ENCODE measurements at regions not wholly inside any gene's neighbourhood (a gene's known extent, or its start where the extent isn't known, plus 50 kb on each side); places are given as distances from the start of the nearest gene placed in this dataset.

- TF ChIP-seq GATA2 (IDR thresholded peaks at IDR 0.05; ENCODE audit: low read depth, low read length): no peak
- no peak for TF ChIP-seq GATA3 (IDR thresholded peaks at IDR 0.05; ENCODE audit: low read depth, low read length)
These were observed 739.4 kb downstream of the EFNB2 start for GRCh38 chr13:105796081-105796480.

- TF ChIP-seq GATA3 (IDR thresholded peaks at IDR 0.05; ENCODE audit: low read depth, low read length) (no peak), GATA2 (IDR thresholded peaks at IDR 0.05; ENCODE audit: low read depth, low read length) (no peak)
These were observed 744.5 kb downstream of the EFNB2 start for GRCh38 chr13:105790923-105791322.

GRCh38 chr13:105788530-105788929 lies 746.9 kb downstream of the EFNB2 start:
- no peak for TF ChIP-seq GATA3 (IDR thresholded peaks at IDR 0.05; ENCODE audit: low read depth, low read length)
- no peak for TF ChIP-seq GATA2 (IDR thresholded peaks at IDR 0.05; ENCODE audit: low read depth, low read length)

GRCh38 chr13:105787632-105788031 lies 747.8 kb downstream of the EFNB2 start:
- no peak for TF ChIP-seq GATA2 (IDR thresholded peaks at IDR 0.05; ENCODE audit: low read depth, low read length)
- TF ChIP-seq GATA3 (IDR thresholded peaks at IDR 0.05; ENCODE audit: low read depth, low read length): no peak

- TF ChIP-seq GATA2 (IDR thresholded peaks at IDR 0.05; ENCODE audit: low read depth, low read length) (no peak), GATA3 (IDR thresholded peaks at IDR 0.05; ENCODE audit: low read depth, low read length) (no peak)
These were observed 750.0 kb downstream of the EFNB2 start for GRCh38 chr13:105785436-105785835.

GRCh38 chr13:105783261-105783660 lies 752.2 kb downstream of the EFNB2 start:
- TF ChIP-seq GATA3 (IDR thresholded peaks at IDR 0.05; ENCODE audit: low read depth, low read length): no peak
- TF ChIP-seq GATA2 (IDR thresholded peaks at IDR 0.05; ENCODE audit: low read depth, low read length): no peak

- TF ChIP-seq GATA2 (IDR thresholded peaks at IDR 0.05; ENCODE audit: low read depth, low read length) (no peak), GATA3 (IDR thresholded peaks at IDR 0.05; ENCODE audit: low read depth, low read length) (no peak)
These were observed 757.3 kb downstream of the EFNB2 start for GRCh38 chr13:105778196-105778595.

GRCh38 chr13:105774739-105775460 lies 760.6 kb downstream of the EFNB2 start:
- TF ChIP-seq GATA3 (IDR thresholded peaks at IDR 0.05; ENCODE audit: low read depth, low read length) (no peak), GATA2 (IDR thresholded peaks at IDR 0.05; ENCODE audit: low read depth, low read length) (no peak)

GRCh38 chr13:105773863-105774538 lies 761.5 kb downstream of the EFNB2 start:
- TF ChIP-seq GATA3 (IDR thresholded peaks at IDR 0.05; ENCODE audit: low read depth, low read length) (no peak), GATA2 (IDR thresholded peaks at IDR 0.05; ENCODE audit: low read depth, low read length) (peak; percentile 15; the same call in 1 of the 2 replicates)

- TF ChIP-seq GATA3 (IDR thresholded peaks at IDR 0.05; ENCODE audit: low read depth, low read length): no peak
- TF ChIP-seq GATA2 (IDR thresholded peaks at IDR 0.05; ENCODE audit: low read depth, low read length): no peak
These were observed 762.2 kb downstream of the EFNB2 start for GRCh38 chr13:105773241-105773640.

GRCh38 chr13:105764486-105764885 lies 771.0 kb downstream of the EFNB2 start:
- TF ChIP-seq GATA2 (IDR thresholded peaks at IDR 0.05; ENCODE audit: low read depth, low read length): no peak
- TF ChIP-seq GATA3 (IDR thresholded peaks at IDR 0.05; ENCODE audit: low read depth, low read length): no peak

GRCh38 chr13:105763851-105764250 lies 771.6 kb downstream of the EFNB2 start:
- no peak for TF ChIP-seq GATA3 (IDR thresholded peaks at IDR 0.05; ENCODE audit: low read depth, low read length)

GRCh38 chr13:105762096-105762495 lies 773.4 kb downstream of the EFNB2 start:
- TF ChIP-seq GATA2 (IDR thresholded peaks at IDR 0.05; ENCODE audit: low read depth, low read length) (no peak), GATA3 (IDR thresholded peaks at IDR 0.05; ENCODE audit: low read depth, low read length) (no peak)

GRCh38 chr13:105758918-105759860 lies 776.3 kb downstream of the EFNB2 start:
- TF ChIP-seq GATA3 (IDR thresholded peaks at IDR 0.05; ENCODE audit: low read depth, low read length) (no peak), GATA2 (IDR thresholded peaks at IDR 0.05; ENCODE audit: low read depth, low read length) (no peak)

Data from SH-SY5Y (cell line).